ENCODE measurements at regions not wholly inside any gene's neighbourhood (a gene's known extent, or its start where the extent isn't known, plus 50 kb on each side); places are given as distances from the start of the nearest gene placed in this dataset.

- TF ChIP-seq, protein P1, sequence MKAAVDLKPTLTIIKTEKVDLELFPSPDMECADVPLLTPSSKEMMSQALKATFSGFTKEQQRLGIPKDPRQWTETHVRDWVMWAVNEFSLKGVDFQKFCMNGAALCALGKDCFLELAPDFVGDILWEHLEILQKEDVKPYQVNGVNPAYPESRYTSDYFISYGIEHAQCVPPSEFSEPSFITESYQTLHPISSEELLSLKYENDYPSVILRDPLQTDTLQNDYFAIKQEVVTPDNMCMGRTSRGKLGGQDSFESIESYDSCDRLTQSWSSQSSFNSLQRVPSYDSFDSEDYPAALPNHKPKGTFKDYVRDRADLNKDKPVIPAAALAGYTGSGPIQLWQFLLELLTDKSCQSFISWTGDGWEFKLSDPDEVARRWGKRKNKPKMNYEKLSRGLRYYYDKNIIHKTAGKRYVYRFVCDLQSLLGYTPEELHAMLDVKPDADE (IDR thresholded peaks at IDR 0.05), result no peak
- no peak for TF ChIP-seq STAT1 (IDR thresholded peaks at IDR 0.05; ENCODE audit: unreplicated experiment)
- no peak for TF ChIP-seq EZH2 (IDR thresholded peaks at IDR 0.05; ENCODE audit: low read depth, unreplicated experiment)
These were observed 187.4 kb downstream of the RDH14 start (continued) for GRCh38 chr2:18373081-18373480.

- DNase-seq (ENCODE audit: low spot score), result no peak
- Histone ChIP-seq H3K36me3 (ENCODE audit: insufficient read depth) (no peaks in the 10 kb centered on the region), H3K9me2 (ENCODE audit: insufficient read depth) (no peaks in the 10 kb centered on the region), H3K79me2 (replicated peaks; ENCODE audit: insufficient read depth) (no peaks in the 10 kb centered on the region), H2AFZ (no peak overlapping the region), H3K4me2 (no peak overlapping the region), H3K4me1 (ENCODE audit: insufficient read depth) (no peaks in the 10 kb centered on the region), H3K27ac (ENCODE audit: low read depth) (no peak overlapping the region), H3K4me3 (no peak overlapping the region), H4K20me1 (replicated peaks; ENCODE audit: insufficient read depth) (no peaks in the 10 kb centered on the region), H3F3A (replicated peaks; ENCODE audit: low read depth) (no peaks in the 10 kb centered on the region), H3K27me3 (ENCODE audit: insufficient read depth) (no peaks in the 10 kb centered on the region)
- no peak for ATAC-seq
- Mint-ChIP-seq H3K27ac (no peak overlapping the region), H3K4me1 (no peaks in the 10 kb centered on the region), H3K36me3 (ENCODE audit: low read depth) (no peaks in the 10 kb centered on the region), H3K27me3 (ENCODE audit: insufficient read depth, low read depth, poor library complexity) (no peaks in the 10 kb centered on the region), H3K4me3 (no peak overlapping the region), H3K9me3 (no peaks in the 10 kb centered on the region)
- TF ChIP-seq ZNF331 (CRISPR knock-in tag; IDR thresholded peaks at IDR 0.05; ENCODE audit: low read depth) (no peak), STAT1 (IDR thresholded peaks at IDR 0.05; ENCODE audit: unreplicated experiment) (no peak), CREB1 (CRISPR knock-in tag; IDR thresholded peaks at IDR 0.05; ENCODE audit: low read depth) (no peak), ZNF462 (CRISPR knock-in tag; IDR thresholded peaks at IDR 0.05) (no peak), EZH2 (IDR thresholded peaks at IDR 0.05; ENCODE audit: low read depth, unreplicated experiment) (no peak), NANOG (IDR thresholded peaks at IDR 0.05; ENCODE audit: borderline replicate concordance) (no peak), JUNB (IDR thresholded peaks at IDR 0.05; ENCODE audit: unreplicated experiment) (no peak), POLR2AphosphoS5 (IDR thresholded peaks at IDR 0.05; ENCODE audit: low read depth) (no peak), CTCF (conservative IDR thresholded peaks at IDR 0.05; ENCODE audit: low read depth in 2 of 2) (no peak), ZNF114 (CRISPR knock-in tag; IDR thresholded peaks at IDR 0.05) (no peak)
- TF ChIP-seq, protein P2, sequence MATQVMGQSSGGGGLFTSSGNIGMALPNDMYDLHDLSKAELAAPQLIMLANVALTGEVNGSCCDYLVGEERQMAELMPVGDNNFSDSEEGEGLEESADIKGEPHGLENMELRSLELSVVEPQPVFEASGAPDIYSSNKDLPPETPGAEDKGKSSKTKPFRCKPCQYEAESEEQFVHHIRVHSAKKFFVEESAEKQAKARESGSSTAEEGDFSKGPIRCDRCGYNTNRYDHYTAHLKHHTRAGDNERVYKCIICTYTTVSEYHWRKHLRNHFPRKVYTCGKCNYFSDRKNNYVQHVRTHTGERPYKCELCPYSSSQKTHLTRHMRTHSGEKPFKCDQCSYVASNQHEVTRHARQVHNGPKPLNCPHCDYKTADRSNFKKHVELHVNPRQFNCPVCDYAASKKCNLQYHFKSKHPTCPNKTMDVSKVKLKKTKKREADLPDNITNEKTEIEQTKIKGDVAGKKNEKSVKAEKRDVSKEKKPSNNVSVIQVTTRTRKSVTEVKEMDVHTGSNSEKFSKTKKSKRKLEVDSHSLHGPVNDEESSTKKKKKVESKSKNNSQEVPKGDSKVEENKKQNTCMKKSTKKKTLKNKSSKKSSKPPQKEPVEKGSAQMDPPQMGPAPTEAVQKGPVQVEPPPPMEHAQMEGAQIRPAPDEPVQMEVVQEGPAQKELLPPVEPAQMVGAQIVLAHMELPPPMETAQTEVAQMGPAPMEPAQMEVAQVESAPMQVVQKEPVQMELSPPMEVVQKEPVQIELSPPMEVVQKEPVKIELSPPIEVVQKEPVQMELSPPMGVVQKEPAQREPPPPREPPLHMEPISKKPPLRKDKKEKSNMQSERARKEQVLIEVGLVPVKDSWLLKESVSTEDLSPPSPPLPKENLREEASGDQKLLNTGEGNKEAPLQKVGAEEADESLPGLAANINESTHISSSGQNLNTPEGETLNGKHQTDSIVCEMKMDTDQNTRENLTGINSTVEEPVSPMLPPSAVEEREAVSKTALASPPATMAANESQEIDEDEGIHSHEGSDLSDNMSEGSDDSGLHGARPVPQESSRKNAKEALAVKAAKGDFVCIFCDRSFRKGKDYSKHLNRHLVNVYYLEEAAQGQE (IDR thresholded peaks at IDR 0.05; ENCODE audit: unreplicated experiment), result no peak
- TF ChIP-seq, protein P1 (IDR thresholded peaks at IDR 0.05), result no peak
These were observed 187.8 kb downstream of the RDH14 start for GRCh38 chr2:18372641-18373040.
